ENCODE measurements at regions not wholly inside any gene's neighbourhood (a gene's known extent, or its start where the extent isn't known, plus 50 kb on each side); places are given as distances from the start of the nearest gene placed in this dataset.

DNA sequence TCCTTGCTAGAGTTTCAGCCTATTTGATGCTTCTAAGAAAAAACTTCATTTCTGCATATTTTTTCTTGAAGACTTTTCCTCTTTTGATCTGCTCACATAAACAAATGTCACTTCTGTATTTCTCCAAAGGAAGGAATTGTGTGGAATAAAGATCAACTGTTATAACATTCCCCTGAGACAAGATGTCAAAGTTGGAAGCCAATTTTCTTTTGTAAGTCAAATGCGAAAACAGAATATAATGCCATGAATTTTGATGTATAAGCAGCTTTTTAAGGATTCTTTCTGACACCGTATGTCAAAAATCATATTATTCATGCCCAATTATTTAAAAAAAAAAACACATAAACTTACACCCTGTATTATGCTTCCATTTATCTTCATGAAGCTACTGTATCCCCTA lies 70.3 kb upstream of the NHSL1 start:
- no peak for TF ChIP-seq OSR1 (CRISPR knock-in tag; IDR thresholded peaks at IDR 0.05)
- no peak for TF ChIP-seq SNAI2 (CRISPR knock-in tag; IDR thresholded peaks at IDR 0.05)
- TF ChIP-seq ZFP3 (CRISPR knock-in tag; IDR thresholded peaks at IDR 0.05), result no peak
- TF ChIP-seq ARNTL (CRISPR knock-in tag; IDR thresholded peaks at IDR 0.05; ENCODE audit: borderline replicate concordance, low read depth), result no peak
- TF ChIP-seq, protein P1, sequence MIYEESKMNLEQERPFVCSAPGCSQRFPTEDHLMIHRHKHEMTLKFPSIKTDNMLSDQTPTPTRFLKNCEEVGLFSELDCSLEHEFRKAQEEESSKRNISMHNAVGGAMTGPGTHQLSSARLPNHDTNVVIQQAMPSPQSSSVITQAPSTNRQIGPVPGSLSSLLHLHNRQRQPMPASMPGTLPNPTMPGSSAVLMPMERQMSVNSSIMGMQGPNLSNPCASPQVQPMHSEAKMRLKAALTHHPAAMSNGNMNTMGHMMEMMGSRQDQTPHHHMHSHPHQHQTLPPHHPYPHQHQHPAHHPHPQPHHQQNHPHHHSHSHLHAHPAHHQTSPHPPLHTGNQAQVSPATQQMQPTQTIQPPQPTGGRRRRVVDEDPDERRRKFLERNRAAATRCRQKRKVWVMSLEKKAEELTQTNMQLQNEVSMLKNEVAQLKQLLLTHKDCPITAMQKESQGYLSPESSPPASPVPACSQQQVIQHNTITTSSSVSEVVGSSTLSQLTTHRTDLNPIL (CRISPR knock-in tag; IDR thresholded peaks at IDR 0.05; ENCODE audit: low read depth), result no peak
- no peak for TF ChIP-seq TCF4 (CRISPR knock-in tag; IDR thresholded peaks at IDR 0.05; ENCODE audit: borderline replicate concordance)
- TF ChIP-seq, protein P2, sequence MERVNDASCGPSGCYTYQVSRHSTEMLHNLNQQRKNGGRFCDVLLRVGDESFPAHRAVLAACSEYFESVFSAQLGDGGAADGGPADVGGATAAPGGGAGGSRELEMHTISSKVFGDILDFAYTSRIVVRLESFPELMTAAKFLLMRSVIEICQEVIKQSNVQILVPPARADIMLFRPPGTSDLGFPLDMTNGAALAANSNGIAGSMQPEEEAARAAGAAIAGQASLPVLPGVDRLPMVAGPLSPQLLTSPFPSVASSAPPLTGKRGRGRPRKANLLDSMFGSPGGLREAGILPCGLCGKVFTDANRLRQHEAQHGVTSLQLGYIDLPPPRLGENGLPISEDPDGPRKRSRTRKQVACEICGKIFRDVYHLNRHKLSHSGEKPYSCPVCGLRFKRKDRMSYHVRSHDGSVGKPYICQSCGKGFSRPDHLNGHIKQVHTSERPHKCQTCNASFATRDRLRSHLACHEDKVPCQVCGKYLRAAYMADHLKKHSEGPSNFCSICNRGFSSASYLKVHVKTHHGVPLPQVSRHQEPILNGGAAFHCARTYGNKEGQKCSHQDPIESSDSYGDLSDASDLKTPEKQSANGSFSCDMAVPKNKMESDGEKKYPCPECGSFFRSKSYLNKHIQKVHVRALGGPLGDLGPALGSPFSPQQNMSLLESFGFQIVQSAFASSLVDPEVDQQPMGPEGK (CRISPR knock-in tag; IDR thresholded peaks at IDR 0.05; ENCODE audit: borderline replicate concordance), result no peak
- ATAC-seq, result no peak

DNA sequence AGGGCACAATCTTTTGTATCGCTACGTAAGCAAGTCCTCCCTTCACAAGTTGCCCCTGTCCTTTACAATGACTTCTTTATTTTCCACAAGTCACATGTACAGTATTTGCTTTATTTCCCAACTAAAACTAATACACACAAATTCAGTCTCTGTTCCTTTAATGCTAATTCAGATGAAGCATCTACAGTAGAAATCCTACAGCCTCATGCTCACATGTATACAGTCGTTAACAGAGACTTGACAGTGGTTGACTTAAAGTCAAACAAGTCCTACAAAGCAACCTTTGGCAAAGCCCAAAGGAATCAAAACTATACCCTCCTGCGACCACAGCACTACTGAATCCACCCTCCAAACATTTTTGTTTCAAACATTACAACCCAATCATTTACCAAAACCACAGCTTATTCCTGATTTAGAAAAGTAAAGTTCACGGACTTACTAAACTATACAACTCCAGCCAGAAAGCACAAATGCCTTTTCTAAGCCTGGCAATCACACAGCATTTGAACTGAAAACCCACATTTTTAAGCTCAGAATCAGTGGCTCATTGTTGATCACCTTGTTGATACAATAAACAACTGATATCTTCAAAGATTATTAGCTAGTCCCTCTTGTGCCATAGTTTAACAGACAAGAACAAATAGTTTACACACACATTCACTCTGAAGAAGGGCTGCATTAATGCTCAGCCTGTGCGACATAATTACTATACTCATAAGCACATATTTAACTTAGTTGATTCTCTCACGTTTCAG lies 70.9 kb upstream of the NHSL1 start:
- TF ChIP-seq ZNF70 (CRISPR knock-in tag; IDR thresholded peaks at IDR 0.05) (no peak), TCF4 (CRISPR knock-in tag; IDR thresholded peaks at IDR 0.05; ENCODE audit: borderline replicate concordance) (no peak), ZNF8 (CRISPR knock-in tag; IDR thresholded peaks at IDR 0.05) (no peak), ISL1 (CRISPR knock-in tag; IDR thresholded peaks at IDR 0.05) (no peak), CSDC2 (CRISPR knock-in tag; IDR thresholded peaks at IDR 0.05) (no peak), ZNF565 (CRISPR knock-in tag; conservative IDR thresholded peaks at IDR 0.05; ENCODE audit: low read depth) (no peak), ZFP30 (CRISPR knock-in tag; IDR thresholded peaks at IDR 0.05) (no peak)
- TF ChIP-seq, protein P3, sequence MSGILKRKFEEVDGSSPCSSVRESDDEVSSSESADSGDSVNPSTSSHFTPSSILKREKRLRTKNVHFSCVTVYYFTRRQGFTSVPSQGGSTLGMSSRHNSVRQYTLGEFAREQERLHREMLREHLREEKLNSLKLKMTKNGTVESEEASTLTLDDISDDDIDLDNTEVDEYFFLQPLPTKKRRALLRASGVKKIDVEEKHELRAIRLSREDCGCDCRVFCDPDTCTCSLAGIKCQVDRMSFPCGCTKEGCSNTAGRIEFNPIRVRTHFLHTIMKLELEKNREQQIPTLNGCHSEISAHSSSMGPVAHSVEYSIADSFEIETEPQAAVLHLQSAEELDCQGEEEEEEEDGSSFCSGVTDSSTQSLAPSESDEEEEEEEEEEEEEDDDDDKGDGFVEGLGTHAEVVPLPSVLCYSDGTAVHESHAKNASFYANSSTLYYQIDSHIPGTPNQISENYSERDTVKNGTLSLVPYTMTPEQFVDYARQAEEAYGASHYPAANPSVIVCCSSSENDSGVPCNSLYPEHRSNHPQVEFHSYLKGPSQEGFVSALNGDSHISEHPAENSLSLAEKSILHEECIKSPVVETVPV (CRISPR knock-in tag; IDR thresholded peaks at IDR 0.05), result no peak
- no peak for ATAC-seq

DNA sequence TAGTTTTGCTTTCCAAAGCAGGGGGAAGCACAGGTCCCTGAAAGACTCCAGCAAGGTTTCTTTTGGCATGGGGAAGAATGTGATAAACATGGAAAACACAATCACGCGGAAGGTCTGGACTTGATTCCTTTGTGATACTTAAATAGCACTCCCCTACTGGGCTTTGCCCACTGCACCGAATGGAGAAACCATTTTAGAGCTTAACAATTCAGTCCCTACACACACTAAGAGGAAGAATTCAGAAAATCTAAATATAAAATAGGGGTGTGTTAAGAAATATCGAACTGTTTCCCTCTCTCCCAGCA lies 71.4 kb upstream of the NHSL1 start:
- no peak for ATAC-seq
- TF ChIP-seq BACH2 (CRISPR knock-in tag; IDR thresholded peaks at IDR 0.05; ENCODE audit: borderline replicate concordance) (no peak), ZFP3 (CRISPR knock-in tag; IDR thresholded peaks at IDR 0.05) (no peak), OSR1 (CRISPR knock-in tag; IDR thresholded peaks at IDR 0.05) (no peak)

DNA sequence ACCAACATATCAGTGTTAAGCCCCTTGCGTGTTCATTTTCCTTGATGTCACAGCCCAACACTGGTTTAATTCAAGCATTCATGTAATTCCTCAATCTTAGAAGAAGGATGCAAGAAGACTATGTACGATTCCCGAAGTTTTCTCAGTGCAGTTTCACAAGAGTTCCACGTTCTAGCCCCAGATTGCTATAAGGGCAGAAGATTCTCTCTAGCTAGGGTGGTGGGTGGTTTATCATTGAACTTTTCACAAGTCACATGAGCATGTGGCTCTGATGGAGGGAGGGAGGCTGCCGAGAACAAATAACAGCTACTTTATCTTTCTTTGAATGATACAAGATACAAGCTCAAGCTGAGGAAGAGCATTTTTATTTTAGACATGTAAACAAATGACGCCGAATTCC lies 71.9 kb upstream of the NHSL1 start:
- TF ChIP-seq, protein P3 (CRISPR knock-in tag; IDR thresholded peaks at IDR 0.05), result no peak
- TF ChIP-seq ISL1 (CRISPR knock-in tag; IDR thresholded peaks at IDR 0.05) (no peak), TCF4 (CRISPR knock-in tag; IDR thresholded peaks at IDR 0.05; ENCODE audit: borderline replicate concordance) (no peak), SNAI2 (CRISPR knock-in tag; IDR thresholded peaks at IDR 0.05) (no peak), ZFP3 (CRISPR knock-in tag; IDR thresholded peaks at IDR 0.05) (no peak), ZNF565 (CRISPR knock-in tag; conservative IDR thresholded peaks at IDR 0.05; ENCODE audit: low read depth) (no peak), ZNF8 (CRISPR knock-in tag; IDR thresholded peaks at IDR 0.05) (no peak), ZNF70 (CRISPR knock-in tag; IDR thresholded peaks at IDR 0.05) (no peak), CSDC2 (CRISPR knock-in tag; IDR thresholded peaks at IDR 0.05) (no peak), BACH2 (CRISPR knock-in tag; IDR thresholded peaks at IDR 0.05; ENCODE audit: borderline replicate concordance) (no peak), RARB (CRISPR knock-in tag; IDR thresholded peaks at IDR 0.05) (no peak), ZFP30 (CRISPR knock-in tag; IDR thresholded peaks at IDR 0.05) (no peak)
- TF ChIP-seq, protein P2 (CRISPR knock-in tag; IDR thresholded peaks at IDR 0.05; ENCODE audit: borderline replicate concordance), result no peak
- TF ChIP-seq, protein P1 (CRISPR knock-in tag; IDR thresholded peaks at IDR 0.05; ENCODE audit: low read depth), result no peak
- no peak for ATAC-seq
